ENCODE measurements at regions not wholly inside any gene's neighbourhood (a gene's known extent, or its start where the extent isn't known, plus 50 kb on each side); places are given as distances from the start of the nearest gene placed in this dataset.

GRCh38 chr2:65611488-65611887, 179.1 kb upstream of the SPRED2 start:
- Mint-ChIP-seq H3K36me3 (ENCODE audit: low read depth) (no peaks in the 10 kb centered on the region), H3K9me3 (no peaks in the 10 kb centered on the region), H3K27me3 (ENCODE audit: low read depth) (peaks cover 6% of the 10 kb centered on the region), H3K27ac (peak overlapping the region in 2 of 3 experiments; percentile 48 to 55), H3K4me3 (no peak overlapping the region), H3K4me1 (peaks cover 65% of the 10 kb centered on the region)
- TF ChIP-seq CTCF (IDR thresholded peaks at IDR 0.05; ENCODE audit: unreplicated experiment in 3 of 3): no peak

GRCh38 chr2:65608916-65609315, 176.5 kb upstream of the SPRED2 start:
- Mint-ChIP-seq H3K9me3 (no peaks in the 10 kb centered on the region), H3K4me3 (peak overlapping the region; percentile 45 to 55 (median 52)), H3K36me3 (ENCODE audit: low read depth) (no peaks in the 10 kb centered on the region), H3K27ac (peak overlapping the region; percentile 86 to 94 (median 89)), H3K4me1 (peaks cover 75% of the 10 kb centered on the region), H3K27me3 (ENCODE audit: low read depth) (peaks cover 6% of the 10 kb centered on the region)
- TF ChIP-seq CTCF (IDR thresholded peaks at IDR 0.05; ENCODE audit: unreplicated experiment in 3 of 3): no peak

- Mint-ChIP-seq H3K27ac (peak overlapping the region; percentile 86 to 94 (median 89)), H3K27me3 (ENCODE audit: low read depth) (peaks cover 6% of the 10 kb centered on the region), H3K9me3 (no peaks in the 10 kb centered on the region), H3K4me1 (peaks cover 70% of the 10 kb centered on the region), H3K36me3 (ENCODE audit: low read depth) (no peaks in the 10 kb centered on the region), H3K4me3 (peak overlapping the region; percentile 45 to 55 (median 52))
- TF ChIP-seq CTCF (IDR thresholded peaks at IDR 0.05; ENCODE audit: unreplicated experiment in 3 of 3): no peak
Observed at GRCh38 chr2:65608466-65608865, 176.1 kb upstream of the SPRED2 start.

- peak overlapping the region in 2 of 3 experiments; percentile 52 to 55 for H3K4me3 Mint-ChIP-seq
- TF ChIP-seq CTCF (IDR thresholded peaks at IDR 0.05; ENCODE audit: unreplicated experiment in 3 of 3): no peak
- H3K4me1 Mint-ChIP-seq: peaks cover 68% of the 10 kb centered on the region
- peak overlapping the region; percentile 86 to 94 (median 89) for H3K27ac Mint-ChIP-seq
- no peaks in the 10 kb centered on the region for H3K9me3 Mint-ChIP-seq
- H3K27me3 Mint-ChIP-seq (ENCODE audit: low read depth): peaks cover 6% of the 10 kb centered on the region
- no peaks in the 10 kb centered on the region for H3K36me3 Mint-ChIP-seq (ENCODE audit: low read depth)
Observed at GRCh38 chr2:65607662-65608305, 175.4 kb upstream of the SPRED2 start.

GRCh38 chr2:65605743-65606058, 173.3 kb upstream of the SPRED2 start:
- TF ChIP-seq CTCF (IDR thresholded peaks at IDR 0.05; ENCODE audit: unreplicated experiment in 3 of 3): no peak
- Mint-ChIP-seq H3K9me3 (no peaks in the 10 kb centered on the region), H3K4me1 (peaks cover 53% of the 10 kb centered on the region), H3K4me3 (no peak overlapping the region), H3K27me3 (ENCODE audit: low read depth) (peaks cover 6% of the 10 kb centered on the region), H3K27ac (peak overlapping the region in 2 of 3 experiments; percentile 53 to 58), H3K36me3 (ENCODE audit: low read depth) (no peaks in the 10 kb centered on the region)

- TF ChIP-seq CTCF (IDR thresholded peaks at IDR 0.05; ENCODE audit: unreplicated experiment in 3 of 3): no peak
- H3K36me3 Mint-ChIP-seq (ENCODE audit: low read depth): no peaks in the 10 kb centered on the region
- no peak overlapping the region for H3K4me3 Mint-ChIP-seq
- H3K27ac Mint-ChIP-seq: no peak overlapping the region
- peaks cover 50% of the 10 kb centered on the region for H3K4me1 Mint-ChIP-seq
- H3K27me3 Mint-ChIP-seq (ENCODE audit: low read depth): peaks cover 6% of the 10 kb centered on the region
- no peaks in the 10 kb centered on the region for H3K9me3 Mint-ChIP-seq
Observed at GRCh38 chr2:65605058-65605742, 172.8 kb upstream of the SPRED2 start.

Measured in nephron (organoid).